ENCODE measurements at regions not wholly inside any gene's neighbourhood (a gene's known extent, or its start where the extent isn't known, plus 50 kb on each side); places are given as distances from the start of the nearest gene placed in this dataset.
"Not testable (repeated sequence)": the region's sequence is repeated elsewhere in the genome, so short reads cannot be mapped to it uniquely, and the experiment has no call there.

DNA sequence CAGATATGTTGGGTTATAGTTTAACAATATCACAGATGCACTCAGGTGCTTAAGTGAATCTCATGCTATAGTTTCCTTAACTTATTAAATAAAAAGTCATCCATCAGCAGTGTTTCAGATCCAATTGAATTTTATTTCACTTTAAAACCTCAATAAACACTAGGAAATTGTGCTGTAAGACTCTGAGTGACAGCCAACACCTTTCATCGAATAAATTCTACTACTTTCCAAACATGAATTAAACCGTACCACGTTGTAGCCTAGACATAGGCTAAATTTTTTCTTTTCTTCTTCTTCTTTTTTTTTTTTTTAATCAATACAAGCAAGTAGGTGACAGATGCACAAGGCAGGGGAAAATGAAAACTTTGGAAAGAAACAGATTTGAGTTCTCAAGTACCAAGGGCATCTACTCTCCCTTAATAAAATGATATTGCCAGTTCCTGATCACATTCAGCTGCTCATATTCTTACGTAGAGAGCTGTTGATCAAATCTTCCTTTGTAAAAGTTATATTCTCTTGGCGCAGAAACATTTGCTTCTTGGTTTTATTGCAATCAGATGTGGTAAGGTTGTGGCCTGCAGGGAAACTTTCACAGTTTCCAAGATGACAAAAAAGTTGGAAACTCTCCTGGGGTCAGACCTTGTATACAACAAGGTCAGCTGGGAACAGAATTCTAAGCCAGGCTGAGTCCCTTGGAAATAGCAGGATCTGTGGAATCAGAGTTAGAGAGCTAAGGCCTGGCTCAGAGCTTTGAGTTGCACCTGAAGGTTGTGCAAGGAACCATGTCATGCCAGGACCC, 147.7 kb downstream of the CD47 start:
- no peak for DNase-seq

DNA sequence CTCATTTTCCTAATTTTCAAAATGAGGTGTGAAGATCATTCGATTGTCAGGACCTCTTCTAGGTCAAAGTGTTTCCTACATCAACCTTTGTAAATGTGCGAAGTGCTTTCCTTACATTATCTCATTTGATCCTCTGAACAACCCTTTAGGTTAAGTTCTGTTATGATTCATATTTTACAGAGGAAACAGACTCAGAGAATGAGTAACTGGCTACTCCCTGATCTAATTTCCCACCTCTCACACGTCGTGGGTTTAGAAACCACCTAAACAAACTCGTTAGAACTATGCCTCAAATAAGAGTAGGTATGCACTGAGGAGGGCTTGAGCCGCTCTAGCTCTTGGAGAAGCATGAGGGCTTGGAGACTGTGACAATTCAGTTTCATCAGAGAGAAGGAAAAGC, 148.6 kb downstream of the CD47 start:
- no peak for DNase-seq

DNA sequence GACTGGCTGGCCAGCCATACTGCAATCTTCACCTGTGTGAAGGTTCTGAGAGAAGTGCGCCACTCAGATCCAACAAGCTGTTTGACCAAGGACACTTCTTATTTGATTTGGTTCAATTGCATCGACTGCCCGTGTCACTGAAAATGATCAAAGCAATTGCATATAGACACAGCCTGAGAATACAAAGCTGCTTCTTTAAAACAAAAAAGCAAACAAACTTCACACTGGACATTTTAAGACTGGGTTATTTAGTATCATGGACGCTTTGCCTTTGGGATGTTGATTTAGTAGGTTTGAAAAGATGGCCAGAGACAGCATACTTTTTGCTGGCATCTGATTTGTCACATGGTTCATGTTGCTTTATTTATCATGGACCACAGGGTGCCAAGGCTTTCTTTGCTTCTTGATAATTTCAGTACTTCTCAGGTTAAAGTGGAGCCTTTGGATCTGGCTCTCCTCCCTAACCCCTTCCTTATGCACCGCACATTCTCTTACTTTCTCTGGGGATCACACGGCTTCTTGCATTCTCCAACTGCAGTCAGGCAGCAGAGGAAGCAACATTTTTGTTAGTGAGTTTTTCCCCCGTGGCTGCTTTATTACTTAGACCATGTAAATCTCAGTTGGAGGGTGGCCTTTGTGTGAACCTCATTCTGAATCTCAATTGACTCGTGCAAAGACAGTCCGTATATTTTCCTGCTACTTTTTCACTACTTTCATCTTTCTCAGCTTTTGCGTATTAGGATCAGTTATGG, 151.0 kb downstream of the CD47 start:
- no peak for DNase-seq

DNA sequence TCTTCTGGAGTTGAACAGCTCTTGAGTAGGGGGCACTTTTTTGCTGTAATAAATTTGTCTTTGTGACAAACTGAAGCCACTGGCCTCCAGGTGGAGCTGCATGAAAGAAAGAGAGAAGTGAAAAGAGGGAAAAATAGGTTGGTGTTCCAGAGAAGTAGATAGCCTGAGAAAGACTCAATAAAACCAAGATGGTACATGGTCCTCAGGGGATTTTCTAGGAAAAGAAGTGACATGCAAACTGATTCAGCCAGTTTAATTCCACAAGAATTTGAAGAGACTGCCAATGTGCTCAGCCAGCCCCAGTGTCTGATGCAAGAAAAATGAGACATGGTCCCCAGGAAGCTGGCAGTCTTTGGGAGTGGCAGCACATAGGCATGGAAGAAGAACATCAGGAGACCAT, 152.7 kb downstream of the CD47 start:
- peak in 3 of 51 donors; percentile 2 to 7 (median 2) for DNase-seq

DNA sequence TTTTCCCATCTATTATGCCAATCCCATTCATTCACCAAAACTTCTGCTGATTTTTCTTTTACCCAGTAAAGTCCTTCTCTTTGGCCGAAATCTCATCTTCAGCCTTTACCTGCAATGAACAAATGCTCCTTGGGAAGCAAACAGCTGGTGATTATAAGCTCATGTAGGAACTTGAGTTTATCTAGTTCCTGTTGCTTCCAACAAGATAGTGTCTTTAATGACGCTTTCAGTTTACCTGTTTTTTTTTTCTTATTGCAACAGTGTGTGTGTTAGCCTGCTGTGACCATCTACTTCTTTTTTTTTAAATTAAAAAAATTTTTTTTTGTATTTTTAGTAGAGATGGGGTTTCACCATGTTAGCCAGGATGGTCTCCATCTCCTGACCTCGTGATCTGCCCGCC, 156.0 kb downstream of the CD47 start:
- DNase-seq, result no peak

DNA sequence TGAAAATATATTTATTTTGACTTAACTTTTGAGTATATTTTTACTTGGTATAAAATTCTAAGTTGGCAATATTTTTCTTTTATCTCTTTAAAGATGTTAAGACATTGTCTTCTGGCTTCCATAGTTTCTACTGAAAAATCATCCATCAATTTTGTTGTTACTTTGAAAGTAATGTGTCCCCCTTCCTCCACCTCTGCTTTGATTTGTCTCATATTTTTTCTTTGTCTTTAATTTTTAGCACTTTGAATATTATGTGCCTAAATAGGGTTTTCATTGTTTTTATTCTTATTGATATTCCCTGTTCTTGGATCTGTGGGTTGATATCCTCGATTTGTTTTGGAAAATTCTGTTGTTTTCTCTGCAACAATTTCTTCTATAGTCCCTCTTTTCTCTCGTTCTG, 157.4 kb downstream of the CD47 start:
- no peak for DNase-seq

DNA sequence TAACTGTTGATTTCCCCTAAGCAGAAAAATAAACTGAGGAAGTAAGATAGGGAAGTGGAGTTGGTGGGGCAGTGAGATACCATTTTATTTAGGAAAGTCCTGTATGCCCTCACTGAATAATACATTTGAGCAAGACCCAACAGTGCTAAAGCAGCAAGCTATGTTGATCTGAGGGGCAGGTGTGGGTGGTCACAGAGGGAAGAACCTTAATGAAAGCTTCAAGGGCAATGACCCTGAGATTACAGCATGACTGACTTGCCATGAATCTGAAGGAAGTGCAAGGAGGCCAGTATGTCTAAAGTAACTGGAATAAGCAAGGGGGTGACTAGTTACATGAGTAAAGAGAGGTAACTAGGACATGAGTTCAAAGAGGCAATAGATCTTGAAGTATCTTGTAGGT, 159.5 kb downstream of the CD47 start:
- DNase-seq, result no peak

DNA sequence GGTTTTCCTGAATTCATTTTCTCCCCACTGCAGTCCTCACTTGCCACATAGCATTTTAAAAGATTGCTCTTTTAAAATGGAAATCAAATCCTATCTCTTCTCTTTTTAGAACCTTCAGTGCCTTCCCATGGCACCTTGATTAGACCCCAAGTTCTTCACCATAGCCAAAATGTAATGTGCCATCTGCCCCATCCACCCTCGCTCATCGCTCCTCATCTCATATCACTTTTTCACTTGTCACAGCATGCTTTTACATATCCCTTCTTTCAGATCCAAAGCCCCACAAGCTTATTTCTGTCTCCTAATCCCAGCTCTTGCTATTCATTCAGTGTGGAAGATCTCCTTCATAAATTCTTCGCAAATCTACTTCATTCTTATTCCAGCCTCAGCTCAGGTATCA, 161.7 kb downstream of the CD47 start:
- DNase-seq, result peak in 1 of 51 donors; percentile 13

DNA sequence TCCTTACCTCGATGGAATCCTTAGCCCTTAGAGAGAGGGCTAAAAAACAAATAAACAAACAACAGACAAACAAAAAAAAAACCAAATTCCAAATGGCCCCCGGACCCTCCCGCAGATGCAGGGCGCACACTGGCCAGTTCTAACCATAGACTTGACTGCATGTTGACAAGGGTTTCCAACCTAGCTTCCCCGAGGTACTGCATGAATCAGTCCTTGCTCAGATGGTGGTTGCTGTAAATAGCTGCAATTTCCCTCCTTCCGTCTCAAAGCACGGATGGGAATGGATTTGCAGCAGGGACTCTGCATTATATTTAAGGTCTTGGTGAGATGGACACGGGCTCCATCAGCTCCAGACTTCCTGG, 162.8 kb downstream of the CD47 start:
- peak in 17 of 51 donors; percentile 8 to 73 (median 33) for DNase-seq

DNA sequence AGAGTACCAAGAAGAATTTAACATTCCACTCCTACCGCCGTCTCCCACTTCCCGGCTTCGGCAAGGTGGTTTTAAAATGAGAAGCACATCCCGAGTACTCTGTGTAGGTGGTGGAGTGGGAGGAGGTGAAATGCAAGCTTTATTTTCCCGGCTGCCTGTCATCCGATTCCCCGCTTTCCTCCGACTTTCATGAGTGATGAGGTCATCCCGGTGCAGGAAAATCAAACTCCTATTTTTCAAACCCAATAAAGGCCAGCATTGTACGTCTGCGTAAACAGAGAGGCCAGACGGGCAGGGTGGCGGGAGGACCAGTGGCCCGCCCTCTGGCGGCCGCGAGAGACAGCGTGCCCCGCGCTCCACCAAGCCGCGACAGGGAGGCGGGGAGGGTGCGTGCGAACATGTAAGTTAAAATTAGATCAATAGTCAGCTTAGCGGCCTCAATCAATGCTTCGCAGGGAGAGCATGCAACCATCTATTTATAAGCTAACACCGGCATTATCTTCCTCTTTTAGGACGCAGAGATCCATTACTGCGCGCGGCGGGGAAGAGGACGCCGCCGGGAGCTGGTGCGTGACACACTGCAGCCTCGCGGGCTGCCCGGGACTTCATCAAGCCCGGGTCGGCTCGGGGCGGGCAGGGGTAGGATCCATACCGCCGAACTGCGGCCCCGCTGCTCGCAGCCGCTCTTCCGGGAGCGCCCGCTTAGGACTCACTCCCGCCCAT, 163.3 kb downstream of the CD47 start:
- peak; percentile 8 to 92 (median 68) for DNase-seq

DNA sequence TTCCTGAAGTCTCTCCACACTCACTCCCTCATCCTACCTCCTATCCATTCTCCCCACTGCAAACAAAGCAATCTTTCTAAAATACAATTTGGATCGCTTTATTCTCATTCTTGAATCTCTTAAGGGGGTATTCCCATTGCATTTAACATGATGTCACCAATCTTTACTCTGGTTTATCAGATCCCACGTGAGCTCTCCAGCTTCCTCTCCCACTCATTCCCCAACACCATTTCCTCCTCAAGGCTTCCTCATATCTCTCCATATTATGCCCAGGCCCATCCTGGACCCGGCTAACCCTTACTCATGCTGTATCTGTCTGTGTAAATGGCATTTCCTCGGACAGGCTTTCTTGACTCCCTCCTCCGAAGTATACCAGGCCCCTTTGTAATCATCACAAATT, 165.0 kb downstream of the CD47 start:
- DNase-seq, result no peak

DNA sequence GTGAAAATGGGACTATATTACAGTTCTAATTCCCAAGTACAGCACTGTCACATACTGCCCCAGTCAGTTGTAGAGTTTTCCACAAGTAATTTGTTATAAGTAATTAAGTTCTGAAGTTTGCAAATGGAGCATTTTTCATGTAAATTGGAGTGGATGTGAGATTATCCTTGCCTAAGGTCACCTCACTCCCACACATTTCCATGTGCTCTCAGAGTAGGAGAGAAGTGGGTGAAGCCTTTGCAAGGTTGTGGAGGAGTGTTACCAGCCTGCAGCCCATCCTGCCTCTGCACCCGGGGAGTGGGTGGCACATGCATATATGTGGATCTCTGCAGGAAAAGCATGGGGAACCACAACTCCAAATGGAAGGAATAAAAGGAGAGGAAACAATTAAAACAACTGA, 169.8 kb downstream of the CD47 start:
- DNase-seq, result no peak

DNA sequence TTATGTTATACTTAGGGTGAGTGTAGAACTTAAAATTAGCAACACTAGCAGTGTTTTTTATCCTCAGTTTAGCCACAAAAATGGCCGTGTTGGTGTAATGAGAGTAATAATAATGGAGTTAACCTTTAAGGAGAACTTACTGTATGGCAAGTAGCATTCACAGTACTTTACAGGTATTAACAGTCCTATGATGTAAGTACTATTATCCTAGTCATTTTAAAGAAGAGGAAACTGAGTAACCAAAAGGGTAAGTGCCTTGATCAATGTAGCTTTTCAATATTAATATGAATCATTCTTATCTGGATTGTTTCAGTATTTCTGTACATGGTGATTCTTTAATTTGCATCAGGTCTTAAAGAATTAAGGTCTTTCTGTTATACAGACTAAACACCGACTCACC, 170.3 kb downstream of the CD47 start:
- no peak for DNase-seq

DNA sequence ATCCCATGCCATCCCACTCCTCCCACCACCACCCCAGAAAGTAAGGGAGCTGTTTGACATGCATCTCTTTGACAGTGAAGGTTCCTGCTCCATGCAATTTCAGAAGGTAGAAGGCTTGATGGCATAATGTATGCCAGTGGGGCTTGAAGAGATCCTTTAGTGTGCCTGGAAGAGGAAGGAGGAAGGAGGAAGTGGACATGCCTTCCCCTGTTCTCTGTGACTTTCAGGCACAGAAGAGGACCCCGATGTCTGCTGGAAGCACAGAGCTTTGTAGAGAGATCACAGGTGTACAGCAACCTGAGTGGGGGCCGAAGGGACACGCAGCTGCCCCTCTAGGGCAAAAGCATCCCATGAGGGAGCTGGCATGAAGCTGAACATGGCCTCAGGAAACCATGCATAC, 171.6 kb downstream of the CD47 start:
- DNase-seq, result no peak

DNA sequence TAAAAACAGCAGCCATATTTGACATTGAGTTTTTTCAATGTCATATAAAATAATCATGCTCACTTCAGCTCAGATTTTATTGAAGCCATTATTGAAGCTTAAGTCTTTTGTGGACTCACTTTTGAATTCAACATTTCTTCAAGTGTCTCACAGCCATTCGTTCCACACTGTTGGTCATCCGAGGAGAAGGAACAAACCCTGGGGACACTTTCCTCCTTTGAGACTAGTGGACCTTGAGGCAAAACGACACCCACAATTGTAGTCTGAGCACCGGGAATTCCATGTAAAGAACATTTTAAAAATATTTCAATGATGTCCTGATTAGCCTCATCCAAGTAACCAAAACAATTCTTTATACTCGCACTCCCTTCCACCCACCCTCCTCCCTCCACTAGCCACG, 174.7 kb downstream of the CD47 start:
- DNase-seq, result no peak

DNA sequence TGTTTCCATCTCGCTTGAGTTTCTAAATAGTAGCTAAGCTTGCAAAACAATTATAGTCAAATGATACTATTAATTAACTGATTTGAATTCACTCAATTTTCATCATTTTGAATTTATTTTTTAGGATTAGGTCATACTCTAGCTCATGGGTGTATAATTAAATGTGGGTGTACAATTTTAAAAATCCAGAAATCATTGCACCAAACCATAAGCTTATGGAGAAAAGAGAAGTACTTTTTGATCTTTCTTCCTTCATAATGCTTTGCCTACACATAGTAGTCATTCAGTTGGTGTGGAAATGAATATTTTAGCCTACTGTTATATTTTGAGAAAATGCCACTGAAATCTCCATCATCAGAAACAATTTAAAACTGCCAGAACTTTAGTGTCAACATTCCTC, 175.1 kb downstream of the CD47 start:
- no peak for DNase-seq

DNA sequence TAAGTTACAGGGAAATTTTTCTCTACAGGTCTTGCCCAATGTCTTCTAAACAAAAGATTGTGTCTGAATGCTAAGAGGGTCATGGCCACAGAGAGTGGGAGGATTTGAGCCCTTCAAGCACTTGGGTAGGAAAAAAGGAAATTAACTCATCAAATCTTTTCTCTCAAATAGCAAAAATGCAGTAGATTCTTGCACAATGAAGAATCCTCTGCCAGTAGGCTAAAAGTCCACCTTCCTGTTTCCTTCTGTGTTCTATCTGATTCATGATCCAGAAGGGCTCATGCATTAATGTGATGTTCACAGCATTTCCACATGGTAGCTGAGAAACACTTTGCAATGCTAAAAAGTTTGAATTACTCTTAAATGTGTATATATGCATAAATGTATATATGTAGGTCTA, 177.1 kb downstream of the CD47 start:
- DNase-seq, result no peak

DNA sequence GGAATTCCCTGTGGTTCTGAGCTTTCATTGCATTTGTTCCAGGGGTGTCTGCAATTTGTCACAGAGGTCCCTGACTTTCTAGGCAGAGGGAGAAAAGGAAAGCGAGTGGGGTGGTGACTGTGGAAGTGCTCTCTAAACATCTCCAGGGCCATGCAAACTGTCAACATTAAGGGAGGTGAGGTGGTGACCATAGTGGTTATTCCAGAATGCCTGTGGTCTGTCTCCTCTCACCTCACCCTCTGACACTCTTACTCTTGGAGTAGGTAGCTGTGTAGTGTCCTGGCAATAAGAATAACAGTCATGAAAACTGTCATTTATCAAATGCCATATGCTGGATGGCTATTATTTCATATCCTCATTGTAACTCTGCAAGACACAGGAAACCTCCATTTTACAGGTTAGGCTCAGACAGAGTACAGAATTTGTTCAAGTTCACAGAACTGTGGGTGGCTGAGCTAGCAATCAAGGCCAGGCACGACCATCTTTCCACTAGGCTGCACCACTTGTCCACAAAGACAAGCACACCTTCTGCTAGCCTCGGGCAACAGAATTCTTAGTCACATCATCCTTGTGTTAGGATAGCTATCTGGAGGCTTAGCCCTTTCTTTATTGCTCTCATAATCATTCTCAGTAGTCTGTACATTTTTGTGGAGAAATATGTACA, 179.4 kb downstream of the CD47 start:
- no peak for DNase-seq

DNA sequence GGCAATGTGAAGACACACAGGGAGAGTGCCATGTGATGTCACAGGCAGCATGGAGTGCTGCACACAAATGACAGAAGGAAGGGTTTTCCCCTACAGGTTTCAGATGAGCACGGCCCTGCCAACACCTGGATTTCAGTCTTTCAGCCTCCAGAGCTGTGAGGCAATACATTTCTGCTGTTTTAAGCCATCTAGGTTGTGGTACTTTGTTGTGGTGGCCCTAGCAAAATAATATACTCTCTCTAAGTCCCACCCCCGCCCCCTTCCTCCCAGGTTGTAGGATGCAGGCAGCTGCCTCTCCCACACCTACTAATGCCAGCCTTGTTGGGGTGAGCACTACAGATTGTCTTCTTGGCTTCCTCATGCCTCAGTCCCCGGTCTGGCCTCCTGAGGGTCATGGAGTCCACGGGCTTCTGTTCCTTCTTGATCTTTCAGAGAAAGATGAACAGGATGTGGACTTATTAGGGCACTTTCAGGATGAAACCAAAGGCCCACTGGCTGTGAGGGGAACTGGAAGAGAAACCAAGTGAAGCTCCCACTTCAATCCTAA, 180.0 kb downstream of the CD47 start:
- no peak for DNase-seq

DNA sequence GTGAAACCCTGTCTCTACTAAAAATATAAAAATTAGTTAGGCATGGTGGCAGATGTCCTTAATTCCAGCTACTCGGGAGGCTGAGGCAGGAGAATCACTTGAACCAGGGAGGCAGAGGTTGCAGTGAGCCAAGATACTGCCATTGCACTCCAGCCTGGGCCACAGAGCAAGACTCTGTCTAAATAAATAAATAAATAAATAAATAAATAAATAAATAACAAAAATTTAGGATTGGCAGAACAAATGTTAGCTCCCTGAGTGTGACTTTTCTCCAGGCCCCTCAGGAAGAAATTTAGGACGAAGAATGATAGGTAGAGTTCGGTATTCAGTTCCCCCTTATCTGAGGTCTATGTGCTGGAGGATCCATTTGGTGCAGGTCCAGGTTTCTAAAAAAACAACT, 181.2 kb downstream of the CD47 start:
- DNase-seq, result not testable (repeated sequence)

DNA sequence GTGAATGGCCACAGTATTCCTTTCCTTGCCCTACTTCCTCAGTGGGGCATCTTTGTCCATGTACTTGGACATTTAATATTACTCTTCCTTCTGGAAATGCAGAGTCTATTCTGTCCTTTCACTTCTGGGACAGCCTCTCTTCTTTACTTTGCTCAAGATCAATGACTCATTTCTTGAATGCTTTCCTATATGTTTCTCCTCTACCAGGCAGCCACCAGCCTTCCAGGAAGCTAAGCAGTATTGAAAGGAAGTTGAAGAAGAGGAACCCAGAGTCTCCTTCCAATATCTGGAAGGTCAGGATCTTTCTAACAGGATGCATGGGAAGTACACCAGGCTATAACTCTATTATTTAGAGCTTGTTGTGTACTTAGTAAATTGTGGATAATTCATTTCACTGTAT, 182.8 kb downstream of the CD47 start:
- no peak for DNase-seq

All from hypothalamus (tissue), 51 donors.